Neural crest cell (in vitro differentiated cells): ENCODE measurements at regions not wholly inside any gene's neighbourhood (a gene's known extent, or its start where the extent isn't known, plus 50 kb on each side); places are given as distances from the start of the nearest gene placed in this dataset.

Experiments
- DNase-seq: peaks from one replicate; pipeline ENCODE4 v3.0.0; 2021; ENCODE audit warnings: low read depth, mixed read lengths, low spot score
- H3K27ac Mint-ChIP-seq: one replicate; pipeline ENCODE4 v1.8.0; 2021; ENCODE audit warnings: mild to moderate bottlenecking, mixed read lengths; ENCODE audit not compliant: unreplicated experiment
- H3K27me3 Mint-ChIP-seq: 2 replicates; pipeline ENCODE4 v1.8.0; 2021; ENCODE audit warnings: low read depth, mild to moderate bottlenecking, mixed read lengths
- H3K36me3 Mint-ChIP-seq: 2 replicates; pipeline ENCODE4 v1.8.0; 2021; ENCODE audit warnings: low read depth, mild to moderate bottlenecking, mixed read lengths
- H3K4me1 Mint-ChIP-seq: 2 replicates; pipeline ENCODE4 v1.8.0; 2021; ENCODE audit warnings: mixed read lengths
- H3K4me3 Mint-ChIP-seq: one replicate; pipeline ENCODE4 v1.8.0; 2021; ENCODE audit warnings: mild to moderate bottlenecking, mixed read lengths
- H3K9me3 Mint-ChIP-seq: 2 replicates; pipeline ENCODE4 v1.8.0; 2021; ENCODE audit warnings: mixed read lengths
- TF ChIP-seq, protein P1 (sequence below): fragments of 200-600 bp; sonication (generic); conservative IDR thresholded peaks from 2 replicates; pipeline ENCODE4 v1.5.0; 2021; ENCODE audit warnings: antibody characterized with exemption, mild to moderate bottlenecking

DNA sequence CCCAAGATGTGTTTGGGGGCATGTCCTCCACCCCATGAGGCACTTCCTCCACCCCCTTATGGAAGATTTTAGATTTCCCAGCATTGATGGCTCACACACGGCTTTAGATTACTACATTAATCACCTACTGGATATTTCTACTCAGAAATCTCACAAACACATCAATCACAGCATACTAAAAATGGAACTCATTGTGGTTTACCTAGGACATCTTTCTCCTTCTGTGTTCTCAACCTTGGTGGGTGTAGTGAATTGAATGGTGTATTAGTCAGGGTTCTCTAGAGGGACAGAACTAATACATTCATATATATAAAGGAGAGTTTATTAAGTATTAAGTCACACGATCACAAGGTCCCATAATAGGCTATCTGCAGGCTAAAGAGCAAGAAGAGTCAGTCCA, 82.1 kb upstream of the CYRIA start:
- no peaks in the 10 kb centered on the region for H3K4me1 Mint-ChIP-seq
- no peak overlapping the region for H3K4me3 Mint-ChIP-seq
- TF ChIP-seq, protein P1, sequence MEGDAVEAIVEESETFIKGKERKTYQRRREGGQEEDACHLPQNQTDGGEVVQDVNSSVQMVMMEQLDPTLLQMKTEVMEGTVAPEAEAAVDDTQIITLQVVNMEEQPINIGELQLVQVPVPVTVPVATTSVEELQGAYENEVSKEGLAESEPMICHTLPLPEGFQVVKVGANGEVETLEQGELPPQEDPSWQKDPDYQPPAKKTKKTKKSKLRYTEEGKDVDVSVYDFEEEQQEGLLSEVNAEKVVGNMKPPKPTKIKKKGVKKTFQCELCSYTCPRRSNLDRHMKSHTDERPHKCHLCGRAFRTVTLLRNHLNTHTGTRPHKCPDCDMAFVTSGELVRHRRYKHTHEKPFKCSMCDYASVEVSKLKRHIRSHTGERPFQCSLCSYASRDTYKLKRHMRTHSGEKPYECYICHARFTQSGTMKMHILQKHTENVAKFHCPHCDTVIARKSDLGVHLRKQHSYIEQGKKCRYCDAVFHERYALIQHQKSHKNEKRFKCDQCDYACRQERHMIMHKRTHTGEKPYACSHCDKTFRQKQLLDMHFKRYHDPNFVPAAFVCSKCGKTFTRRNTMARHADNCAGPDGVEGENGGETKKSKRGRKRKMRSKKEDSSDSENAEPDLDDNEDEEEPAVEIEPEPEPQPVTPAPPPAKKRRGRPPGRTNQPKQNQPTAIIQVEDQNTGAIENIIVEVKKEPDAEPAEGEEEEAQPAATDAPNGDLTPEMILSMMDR: no peak
- no peaks in the 10 kb centered on the region for H3K27me3 Mint-ChIP-seq
- no peak for DNase-seq
- H3K9me3 Mint-ChIP-seq: peaks cover 3% of the 10 kb centered on the region
- H3K36me3 Mint-ChIP-seq: no peaks in the 10 kb centered on the region
- no peak overlapping the region for H3K27ac Mint-ChIP-seq

DNA sequence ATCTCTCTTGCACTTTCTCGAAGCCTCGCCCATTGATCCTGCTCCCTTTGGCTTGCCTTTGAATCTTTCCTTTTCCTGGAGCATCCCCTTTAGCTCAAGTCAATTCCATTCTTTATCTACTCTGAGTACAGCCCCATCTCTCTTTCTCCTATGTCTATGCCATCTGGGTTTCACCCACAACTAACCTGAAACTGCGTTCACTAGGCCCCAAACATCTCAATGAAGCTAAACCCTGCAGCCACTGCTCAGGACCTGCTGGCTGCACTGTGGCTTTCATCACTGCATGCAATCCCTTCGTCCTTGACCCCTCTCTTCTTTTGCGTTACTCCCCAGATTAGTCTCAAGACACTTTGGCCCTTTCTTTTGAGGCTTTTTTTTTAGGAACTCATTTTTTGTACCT, 81.6 kb upstream of the CYRIA start:
- TF ChIP-seq, protein P1: no peak
- no peak overlapping the region for H3K27ac Mint-ChIP-seq
- no peak for DNase-seq
- H3K27me3 Mint-ChIP-seq: no peaks in the 10 kb centered on the region
- H3K4me1 Mint-ChIP-seq: no peaks in the 10 kb centered on the region
- H3K36me3 Mint-ChIP-seq: no peaks in the 10 kb centered on the region
- no peak overlapping the region for H3K4me3 Mint-ChIP-seq
- peaks cover 3% of the 10 kb centered on the region for H3K9me3 Mint-ChIP-seq

DNA sequence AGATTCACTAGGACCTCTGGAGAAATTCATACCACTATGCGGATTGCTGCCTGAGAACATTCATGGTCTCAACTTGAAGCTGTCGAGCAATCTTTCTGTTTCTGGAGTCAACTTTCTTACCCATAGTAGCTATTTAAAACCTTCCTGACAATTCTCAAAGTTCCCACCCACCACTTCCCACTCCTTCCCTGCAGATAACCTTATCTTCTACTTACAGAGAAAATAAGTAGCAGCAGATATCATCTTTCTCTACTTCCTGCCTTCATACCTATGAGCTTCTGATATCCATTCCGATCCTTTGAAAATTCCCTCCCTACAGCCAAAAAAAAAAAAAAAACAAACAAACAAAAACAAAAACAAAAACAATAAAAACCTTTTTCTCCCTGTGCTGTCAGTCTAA, 81.2 kb upstream of the CYRIA start:
- H3K4me3 Mint-ChIP-seq: no peak overlapping the region
- H3K27ac Mint-ChIP-seq: no peak overlapping the region
- no peaks in the 10 kb centered on the region for H3K36me3 Mint-ChIP-seq
- peaks cover 3% of the 10 kb centered on the region for H3K9me3 Mint-ChIP-seq
- no peaks in the 10 kb centered on the region for H3K4me1 Mint-ChIP-seq
- DNase-seq: no peak
- TF ChIP-seq, protein P1: no peak
- H3K27me3 Mint-ChIP-seq: no peaks in the 10 kb centered on the region

DNA sequence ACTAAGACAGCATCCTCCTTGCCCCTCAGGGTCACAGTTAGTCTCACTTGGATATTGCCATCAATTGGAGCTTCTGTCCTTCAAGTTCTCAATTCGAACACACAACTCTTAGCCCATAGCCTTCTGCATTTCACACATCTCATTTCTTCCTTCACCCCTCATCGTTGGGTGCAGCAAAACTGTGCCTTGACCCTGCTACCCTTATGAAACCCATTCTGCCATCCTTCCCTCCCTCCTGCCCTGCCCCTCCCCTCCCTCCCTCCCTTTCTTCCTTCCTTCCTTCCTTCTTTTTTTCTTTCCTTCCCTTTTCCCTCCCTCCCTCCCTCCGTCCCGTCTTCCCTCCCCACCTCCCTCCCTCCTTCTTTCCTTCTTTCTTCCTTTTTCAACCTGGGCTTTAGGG, 80.7 kb upstream of the CYRIA start:
- Mint-ChIP-seq H3K4me3 (no peak overlapping the region), H3K27ac (no peak overlapping the region), H3K27me3 (no peaks in the 10 kb centered on the region), H3K36me3 (no peaks in the 10 kb centered on the region), H3K9me3 (peaks cover 3% of the 10 kb centered on the region), H3K4me1 (peaks cover 4% of the 10 kb centered on the region)
- TF ChIP-seq, protein P1: no peak
- no peak for DNase-seq

DNA sequence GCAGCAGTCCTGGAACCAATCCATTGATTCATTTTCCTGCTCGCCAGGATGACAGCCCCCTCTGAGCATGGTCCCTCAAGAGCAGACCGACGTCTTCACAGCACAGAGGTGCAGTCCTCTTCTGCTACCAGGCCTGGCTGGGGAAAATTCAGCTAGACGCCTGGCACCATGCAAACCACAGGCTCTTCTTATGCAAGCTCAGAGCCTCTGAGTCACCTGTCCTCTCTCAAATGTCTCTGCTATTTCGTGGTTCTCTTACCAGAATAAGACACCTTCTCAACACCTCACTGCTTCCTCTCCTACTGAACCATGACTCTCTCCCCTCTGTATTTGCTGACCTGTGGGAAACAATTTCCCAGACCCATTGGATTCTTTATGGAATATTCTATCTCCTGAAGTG, 79.8 kb upstream of the CYRIA start:
- TF ChIP-seq, protein P1: no peak
- peaks cover 5% of the 10 kb centered on the region for H3K4me1 Mint-ChIP-seq
- H3K27ac Mint-ChIP-seq: no peak overlapping the region
- H3K27me3 Mint-ChIP-seq: no peaks in the 10 kb centered on the region
- no peaks in the 10 kb centered on the region for H3K36me3 Mint-ChIP-seq
- DNase-seq: no peak
- H3K4me3 Mint-ChIP-seq: no peak overlapping the region
- H3K9me3 Mint-ChIP-seq: peaks cover 3% of the 10 kb centered on the region

DNA sequence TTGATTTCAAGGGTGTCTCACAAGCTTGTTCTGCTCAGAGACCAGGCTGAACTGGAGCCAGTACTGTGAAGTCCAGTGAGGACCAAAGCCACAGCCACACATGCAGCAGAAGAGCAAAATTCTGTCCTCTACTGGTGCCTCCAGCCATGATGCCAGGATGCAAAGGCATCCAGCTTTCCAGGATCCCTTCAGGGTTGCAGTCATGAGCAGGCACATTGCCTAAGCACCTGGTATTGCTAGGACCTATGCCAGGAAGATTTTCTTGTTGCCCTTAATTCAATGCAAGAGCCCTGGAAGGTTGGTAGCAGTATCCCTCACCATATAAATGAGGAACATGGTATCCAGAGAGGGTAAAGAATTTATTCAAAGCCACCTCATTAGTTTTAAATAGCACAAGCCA, 78.9 kb upstream of the CYRIA start:
- H3K36me3 Mint-ChIP-seq: no peaks in the 10 kb centered on the region
- H3K9me3 Mint-ChIP-seq: peaks cover 3% of the 10 kb centered on the region
- no peaks in the 10 kb centered on the region for H3K27me3 Mint-ChIP-seq
- H3K4me1 Mint-ChIP-seq: peaks cover 5% of the 10 kb centered on the region
- H3K4me3 Mint-ChIP-seq: no peak overlapping the region
- TF ChIP-seq, protein P1: no peak
- H3K27ac Mint-ChIP-seq: no peak overlapping the region
- no peak for DNase-seq
